ENCODE measurements at regions not wholly inside any gene's neighbourhood (a gene's known extent, or its start where the extent isn't known, plus 50 kb on each side); places are given as distances from the start of the nearest gene placed in this dataset.
"Not testable (repeated sequence)": the region's sequence is repeated elsewhere in the genome, so short reads cannot be mapped to it uniquely, and the experiment has no call there.

DNA sequence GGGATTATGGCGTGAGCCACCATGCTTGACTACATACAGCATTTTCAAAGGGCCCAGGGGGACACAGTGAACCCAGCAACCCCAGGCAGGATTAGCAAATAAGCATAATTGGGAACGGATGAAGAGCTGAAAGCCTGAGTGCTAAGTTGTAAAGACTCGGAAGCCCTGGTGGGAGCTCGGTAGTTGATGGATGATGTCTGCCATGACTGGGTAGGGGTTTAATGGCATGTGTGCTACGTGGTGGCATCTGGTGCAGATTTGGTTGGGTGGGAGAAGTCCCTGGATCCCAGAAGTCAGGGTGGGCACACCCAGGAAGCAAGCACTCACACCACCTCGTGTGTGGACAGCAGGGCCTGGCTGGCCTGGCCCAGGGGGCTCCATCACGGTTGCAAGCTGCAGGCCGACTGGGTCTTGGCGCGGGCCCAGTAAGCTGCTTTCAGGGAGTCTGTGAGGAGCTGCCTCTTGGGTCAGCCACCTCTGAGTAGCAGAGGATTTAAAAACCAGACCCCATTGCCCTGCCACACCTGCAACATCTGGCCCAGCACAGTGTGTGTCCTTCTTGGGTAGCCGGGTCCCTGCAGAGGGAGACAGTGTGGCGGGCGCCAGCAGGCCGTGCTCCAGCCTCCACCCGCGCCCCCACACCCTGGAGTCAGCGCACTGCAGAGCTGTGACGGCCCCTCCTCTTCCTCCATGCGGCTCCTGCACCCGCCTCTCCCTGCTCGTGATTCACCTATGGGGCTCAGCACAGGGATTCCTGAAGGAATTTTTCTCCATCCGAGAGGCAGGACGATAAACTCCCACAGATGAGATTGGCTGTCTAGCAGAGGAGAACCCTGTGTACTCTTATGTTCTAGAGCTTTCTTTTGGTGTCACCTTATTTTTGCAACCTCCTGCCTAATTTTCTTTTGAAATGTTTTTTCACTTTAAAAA is 159.2 kb downstream of the LAT start:
- TF ChIP-seq, protein P1, sequence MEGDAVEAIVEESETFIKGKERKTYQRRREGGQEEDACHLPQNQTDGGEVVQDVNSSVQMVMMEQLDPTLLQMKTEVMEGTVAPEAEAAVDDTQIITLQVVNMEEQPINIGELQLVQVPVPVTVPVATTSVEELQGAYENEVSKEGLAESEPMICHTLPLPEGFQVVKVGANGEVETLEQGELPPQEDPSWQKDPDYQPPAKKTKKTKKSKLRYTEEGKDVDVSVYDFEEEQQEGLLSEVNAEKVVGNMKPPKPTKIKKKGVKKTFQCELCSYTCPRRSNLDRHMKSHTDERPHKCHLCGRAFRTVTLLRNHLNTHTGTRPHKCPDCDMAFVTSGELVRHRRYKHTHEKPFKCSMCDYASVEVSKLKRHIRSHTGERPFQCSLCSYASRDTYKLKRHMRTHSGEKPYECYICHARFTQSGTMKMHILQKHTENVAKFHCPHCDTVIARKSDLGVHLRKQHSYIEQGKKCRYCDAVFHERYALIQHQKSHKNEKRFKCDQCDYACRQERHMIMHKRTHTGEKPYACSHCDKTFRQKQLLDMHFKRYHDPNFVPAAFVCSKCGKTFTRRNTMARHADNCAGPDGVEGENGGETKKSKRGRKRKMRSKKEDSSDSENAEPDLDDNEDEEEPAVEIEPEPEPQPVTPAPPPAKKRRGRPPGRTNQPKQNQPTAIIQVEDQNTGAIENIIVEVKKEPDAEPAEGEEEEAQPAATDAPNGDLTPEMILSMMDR (conservative IDR thresholded peaks at IDR 0.05; ENCODE audit: low read depth, low read length): not testable (repeated sequence)
- TF ChIP-seq RCOR1 (IDR thresholded peaks at IDR 0.05; ENCODE audit: insufficient replicate concordance, low read length); POLR2A (IDR thresholded peaks at IDR 0.05; ENCODE audit: low read depth, low read length); RFX5 (IDR thresholded peaks at IDR 0.05; ENCODE audit: low read depth, low read length); BHLHE40 (IDR thresholded peaks at IDR 0.05; ENCODE audit: low read depth, low read length); CEBPB (IDR thresholded peaks at IDR 0.05; ENCODE audit: low read depth, low read length); RAD21 (IDR thresholded peaks at IDR 0.05; ENCODE audit: low read length); MAZ (IDR thresholded peaks at IDR 0.05; ENCODE audit: borderline replicate concordance, low read depth, low read length); MAFK (IDR thresholded peaks at IDR 0.05; ENCODE audit: low read depth, low read length): not testable (repeated sequence)
- TF ChIP-seq, protein P2, sequence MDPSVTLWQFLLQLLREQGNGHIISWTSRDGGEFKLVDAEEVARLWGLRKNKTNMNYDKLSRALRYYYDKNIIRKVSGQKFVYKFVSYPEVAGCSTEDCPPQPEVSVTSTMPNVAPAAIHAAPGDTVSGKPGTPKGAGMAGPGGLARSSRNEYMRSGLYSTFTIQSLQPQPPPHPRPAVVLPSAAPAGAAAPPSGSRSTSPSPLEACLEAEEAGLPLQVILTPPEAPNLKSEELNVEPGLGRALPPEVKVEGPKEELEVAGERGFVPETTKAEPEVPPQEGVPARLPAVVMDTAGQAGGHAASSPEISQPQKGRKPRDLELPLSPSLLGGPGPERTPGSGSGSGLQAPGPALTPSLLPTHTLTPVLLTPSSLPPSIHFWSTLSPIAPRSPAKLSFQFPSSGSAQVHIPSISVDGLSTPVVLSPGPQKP (IDR thresholded peaks at IDR 0.05; ENCODE audit: borderline replicate concordance, low read depth, low read length): not testable (repeated sequence)
- TF ChIP-seq, protein P3, sequence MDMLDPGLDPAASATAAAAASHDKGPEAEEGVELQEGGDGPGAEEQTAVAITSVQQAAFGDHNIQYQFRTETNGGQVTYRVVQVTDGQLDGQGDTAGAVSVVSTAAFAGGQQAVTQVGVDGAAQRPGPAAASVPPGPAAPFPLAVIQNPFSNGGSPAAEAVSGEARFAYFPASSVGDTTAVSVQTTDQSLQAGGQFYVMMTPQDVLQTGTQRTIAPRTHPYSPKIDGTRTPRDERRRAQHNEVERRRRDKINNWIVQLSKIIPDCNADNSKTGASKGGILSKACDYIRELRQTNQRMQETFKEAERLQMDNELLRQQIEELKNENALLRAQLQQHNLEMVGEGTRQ (IDR thresholded peaks at IDR 0.05; ENCODE audit: low read depth, low read length): not testable (repeated sequence)

Data from IMR-90 (cell line).